ENCODE measurements at regions not wholly inside any gene's neighbourhood (a gene's known extent, or its start where the extent isn't known, plus 50 kb on each side); places are given as distances from the start of the nearest gene placed in this dataset.

- DNase-seq = no peak
Observed at GRCh38 chr3:170643831-170644230, 58.0 kb upstream of the SLC7A14 start.

GRCh38 chr3:170642882-170643601, 57.2 kb upstream of the SLC7A14 start:
- DNase-seq = no peak

GRCh38 chr3:170641510-170642236, 55.8 kb upstream of the SLC7A14 start:
- DNase-seq = no peak

GRCh38 chr3:170640737-170641171, 54.9 kb upstream of the SLC7A14 start:
- DNase-seq = no peak

- DNase-seq = no peak
Observed at GRCh38 chr3:170638988-170639387, 53.1 kb upstream of the SLC7A14 start.

- no peak for DNase-seq
Observed at GRCh38 chr3:170637306-170637705, 51.4 kb upstream of the SLC7A14 start.

- no peak for DNase-seq
Observed at GRCh38 chr3:170636400-170636973, 50.6 kb upstream of the SLC7A14 start.
